B cell (primary cell): ENCODE measurements at regions not wholly inside any gene's neighbourhood (a gene's known extent, or its start where the extent isn't known, plus 50 kb on each side); places are given as distances from the start of the nearest gene placed in this dataset.
"Not testable (repeated sequence)": the region's sequence is repeated elsewhere in the genome, so short reads cannot be mapped to it uniquely, and the experiment has no call there.

ENCODE experiments used
- ATAC-seq: fragments of 200-7000 bp; cut with Tn5 transposase; one replicate; pipeline ENCODE4 v1.10.0; 2021; ENCODE audit warnings: low read depth, mild to moderate bottlenecking, moderate number of reproducible peaks, moderate library complexity
- CTCF ChIA-PET: fragments of 350-600 bp; sonication (Branson Sonifier 250); formaldehyde crosslinking; loops from one replicate; lab custom pipeline; 2021; ENCODE audit warnings: antibody characterized with exemption, inconsistent platforms; lab: Charles Lee
- POLR2A ChIA-PET: fragments of 350-600 bp; sonication (Branson Sonifier 250); formaldehyde crosslinking; loops from one replicate; lab custom pipeline; 2021; ENCODE audit warnings: antibody characterized with exemption; lab: Charles Lee
- DNase-seq: peaks from one replicate; pipeline ENCODE4 v3.0.0; 2013
- H2AFZ ChIP-seq: 2 replicates; pipeline ENCODE4 v1.6.1; 2012; ENCODE audit warnings: mild to moderate bottlenecking, low read depth, low read length; ENCODE audit not compliant: insufficient read depth, poor library complexity, severe bottlenecking
- H3K27ac ChIP-seq, 2 donors: 1 replicate in 1 of 2; 2 replicates in 1 of 2; pipeline ENCODE4 v1.5.1; 2012 to 2013; ENCODE audit warnings: low read length in 2 of 2, mild to moderate bottlenecking in 2 of 2, moderate library complexity in 1 of 2
- H3K27me3 ChIP-seq, 4 experiments: fragments of 200-600 bp in 1 of 4; sonication (generic) in 1 of 4; replicated peaks in 1 of 4; 1 replicate in 2 of 4; 2 replicates in 2 of 4; pipeline versions ENCODE4 v1.6.1 to v1.7.0; 2013 to 2016; ENCODE audit warnings: low read length in 3 of 4, mild to moderate bottlenecking in 2 of 4, mixed read lengths in 1 of 4, moderate library complexity in 1 of 4; ENCODE audit not compliant: insufficient read depth in 4 of 4, control insufficient read depth in 3 of 4; ENCODE audit errors: control extremely low read depth in 1 of 4
- H3K36me3 ChIP-seq, 2 experiments: replicated peaks in 1 of 2; 1 replicate in 1 of 2; 2 replicates in 1 of 2; pipeline versions ENCODE4 v1.6.1 to v1.7.1; 2013; ENCODE audit warnings: low read length in 1 of 2; ENCODE audit not compliant: insufficient read depth in 2 of 2, control insufficient read depth in 1 of 2; ENCODE audit errors: control extremely low read depth in 1 of 2, extremely low read depth in 1 of 2
- H3K4me1 ChIP-seq, 2 donors: fragments of 200-600 bp in 1 of 2; sonication (generic) in 1 of 2; 1 replicate in 1 of 2; 2 replicates in 1 of 2; pipeline versions ENCODE4 v1.5.1 to v1.6.1; 2013 to 2017; ENCODE audit warnings: low read length in 2 of 2; ENCODE audit not compliant: control insufficient read depth in 2 of 2, insufficient read depth in 2 of 2
- H3K4me2 ChIP-seq: replicated peaks from 2 replicates; pipeline ENCODE3; 2012; ENCODE audit warnings: mild to moderate bottlenecking, low read depth, low read length; ENCODE audit not compliant: poor library complexity, severe bottlenecking
- H3K4me3 ChIP-seq, 5 experiments: fragments of 200-600 bp in 1 of 5; sonication (generic) in 1 of 5; 1 replicate in 3 of 5; 2 replicates in 2 of 5; pipeline versions ENCODE4 v1.5.1 to v1.7.0; 2011 to 2016; ENCODE audit warnings: low read length in 4 of 5, mild to moderate bottlenecking in 4 of 5, low read depth in 2 of 5, control low read depth in 1 of 5, moderate library complexity in 1 of 5; ENCODE audit not compliant: insufficient read depth in 1 of 5; ENCODE audit errors: control extremely low read depth in 1 of 5, extremely low read depth in 1 of 5
- H3K79me2 ChIP-seq: fragments of 200-600 bp; sonication (generic); one replicate; pipeline ENCODE4 v1.6.0; 2016; ENCODE audit warnings: low read length; ENCODE audit not compliant: control insufficient read depth, insufficient read depth
- H3K9ac ChIP-seq: fragments of 200-600 bp; sonication (generic); 2 replicates; pipeline ENCODE4 v1.6.1; 2017; ENCODE audit warnings: mild to moderate bottlenecking, low read length, moderate library complexity
- H3K9me3 ChIP-seq, 3 donors: one replicate each; pipeline versions ENCODE4 v1.6.1 to v1.7.1; 2013; ENCODE audit warnings: low read length in 2 of 3; ENCODE audit not compliant: control insufficient read depth in 2 of 3, insufficient read depth in 1 of 3; ENCODE audit errors: control extremely low read depth in 1 of 3
- H4K20me1 ChIP-seq: 2 replicates; pipeline ENCODE4 v1.6.0; 2012; ENCODE audit warnings: mild to moderate bottlenecking, low read length; ENCODE audit not compliant: insufficient read depth, control insufficient read depth, poor library complexity, severe bottlenecking
- H3K27ac Mint-ChIP-seq: one replicate; pipeline ENCODE4 v1.8.0; 2021; ENCODE audit warnings: mixed read lengths
- H3K27me3 Mint-ChIP-seq: one replicate; pipeline ENCODE4 v1.8.0; 2021; ENCODE audit warnings: mixed read lengths
- H3K4me1 Mint-ChIP-seq: one replicate; pipeline ENCODE4 v1.8.0; 2021; ENCODE audit warnings: mixed read lengths
- H3K4me3 Mint-ChIP-seq: one replicate; pipeline ENCODE4 v1.8.0; 2021; ENCODE audit warnings: mixed read lengths
- H3K9me3 Mint-ChIP-seq: one replicate; pipeline ENCODE4 v1.8.0; 2022; ENCODE audit warnings: mixed read lengths; ENCODE audit not compliant: insufficient read depth
- WGBS: methylation state at CpG from one replicate; pipeline ENCODE4 v1.1.5; 2013; ENCODE audit warnings: missing lambda C conversion rate; ENCODE audit not compliant: insufficient coverage; 5-methylcytosine and 5-hydroxymethylcytosine counted together
- intact Hi-C: fragments of 100-400 bp; cut with micrococcal nuclease; formaldehyde crosslinking; loops from one replicate; pipeline ENCODE4 v1.10.0; 2022

DNA sequence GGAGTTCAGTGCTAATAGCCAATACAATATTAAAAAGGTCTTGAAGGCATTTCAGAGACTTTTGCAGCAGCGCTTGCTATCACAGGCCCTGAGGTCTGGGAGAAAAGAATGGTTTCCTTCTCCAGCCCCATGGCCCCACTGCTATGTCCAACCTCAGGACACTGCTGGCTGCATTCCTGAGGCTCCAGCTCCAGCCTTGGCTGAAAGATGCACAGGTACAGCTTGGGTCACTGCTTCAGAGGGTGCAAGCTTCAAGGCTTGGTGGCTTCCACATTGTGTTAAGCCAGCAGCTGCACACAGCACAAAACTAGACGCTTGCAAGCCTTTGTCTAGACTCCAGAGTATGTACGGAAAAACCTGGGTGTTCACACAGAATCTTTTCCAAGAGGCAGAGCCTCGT is 589.2 kb downstream of the CWH43 start:
- H3K79me2 ChIP-seq, H3K4me3 ChIP-seq, H3K4me3 Mint-ChIP-seq, H3K4me1 Mint-ChIP-seq, H2AFZ ChIP-seq, H3K27me3 Mint-ChIP-seq, ATAC-seq, H3K4me1 ChIP-seq, CTCF ChIA-PET, H3K27me3 ChIP-seq, H3K27ac ChIP-seq, POLR2A ChIA-PET, H3K36me3 ChIP-seq, H3K9ac ChIP-seq, H3K27ac Mint-ChIP-seq, intact Hi-C loops, DNase-seq, H4K20me1 ChIP-seq, H3K9me3 Mint-ChIP-seq, H3K4me2 ChIP-seq: not testable (repeated sequence)
- peaks cover 0 to 23% (median 3%) of the 10 kb centered on the region in 3 donors for H3K9me3 ChIP-seq
- 100% methylated on average over 1 of the region's 4 CpGs for WGBS

DNA sequence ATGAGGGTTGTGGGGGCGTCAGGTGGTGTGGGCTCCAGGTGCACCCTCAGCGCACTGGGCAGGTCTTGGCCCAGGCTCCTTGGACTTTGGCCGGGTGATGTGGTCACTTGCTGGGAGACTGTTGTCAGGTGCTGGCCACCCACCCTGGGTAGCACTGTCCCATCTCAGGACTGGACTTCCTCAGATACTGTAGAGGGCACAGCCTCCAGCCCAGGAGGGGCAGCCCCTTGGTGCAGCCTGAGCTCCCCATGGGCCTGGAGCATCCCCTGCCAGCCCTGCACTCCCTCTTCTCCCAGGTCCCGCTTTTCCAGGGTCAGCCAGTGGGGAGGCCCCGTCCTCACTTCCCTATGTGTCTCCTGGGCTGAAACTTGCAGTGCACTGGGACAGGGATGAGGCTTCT is 592.3 kb downstream of the CWH43 start:
- CTCF ChIA-PET, H2AFZ ChIP-seq, H3K27me3 ChIP-seq, H3K4me3 Mint-ChIP-seq, H3K4me1 ChIP-seq, H4K20me1 ChIP-seq, H3K9ac ChIP-seq, H3K9me3 Mint-ChIP-seq, H3K79me2 ChIP-seq, H3K36me3 ChIP-seq, intact Hi-C loops, ATAC-seq, H3K27ac ChIP-seq, DNase-seq, H3K27ac Mint-ChIP-seq, H3K4me3 ChIP-seq, H3K4me2 ChIP-seq, H3K4me1 Mint-ChIP-seq, H3K27me3 Mint-ChIP-seq, POLR2A ChIA-PET: not testable (repeated sequence)
- H3K9me3 ChIP-seq, result peaks cover 0 to 30% (median 3%) of the 10 kb centered on the region in 3 donors
- WGBS, result 49% methylated on average over 2 of the region's 5 CpGs

- POLR2A ChIA-PET, H3K9me3 Mint-ChIP-seq, H3K9ac ChIP-seq, DNase-seq, CTCF ChIA-PET, H4K20me1 ChIP-seq, H3K27ac Mint-ChIP-seq, H3K4me2 ChIP-seq, H3K27me3 Mint-ChIP-seq, H3K27ac ChIP-seq, H3K36me3 ChIP-seq, H3K27me3 ChIP-seq, H3K4me3 ChIP-seq, H2AFZ ChIP-seq, H3K4me1 ChIP-seq, intact Hi-C loops, H3K4me1 Mint-ChIP-seq, ATAC-seq, H3K79me2 ChIP-seq, H3K4me3 Mint-ChIP-seq: not testable (repeated sequence)
- peaks cover 0 to 30% (median 3%) of the 10 kb centered on the region in 3 donors for H3K9me3 ChIP-seq
- WGBS, result 75% methylated on average over 2 of the region's 2 CpGs
Measured at GRCh38 chr4:49578899-49579298, 592.8 kb downstream of the CWH43 start.

GRCh38 chr4:49580166-49580565 is 594.1 kb downstream of the CWH43 start:
- CTCF ChIA-PET, H4K20me1 ChIP-seq, H3K4me3 Mint-ChIP-seq, H3K27me3 ChIP-seq, POLR2A ChIA-PET, H3K4me3 ChIP-seq, H3K36me3 ChIP-seq, ATAC-seq, H3K4me2 ChIP-seq, H3K27ac Mint-ChIP-seq, H3K9me3 Mint-ChIP-seq, H3K27me3 Mint-ChIP-seq, H3K27ac ChIP-seq, H3K4me1 ChIP-seq, DNase-seq, H3K9ac ChIP-seq, intact Hi-C loops, H2AFZ ChIP-seq, H3K4me1 Mint-ChIP-seq, H3K79me2 ChIP-seq: not testable (repeated sequence)
- 72% methylated on average over 2 of the region's 8 CpGs for WGBS
- H3K9me3 ChIP-seq, result peaks cover 0 to 30% (median 3%) of the 10 kb centered on the region in 3 donors
